ENCODE measurements at regions not wholly inside any gene's neighbourhood (a gene's known extent, or its start where the extent isn't known, plus 50 kb on each side); places are given as distances from the start of the nearest gene placed in this dataset.
A peak's percentile ranks its signal among the peaks of the same experiment; 100 is the strongest.

DNA sequence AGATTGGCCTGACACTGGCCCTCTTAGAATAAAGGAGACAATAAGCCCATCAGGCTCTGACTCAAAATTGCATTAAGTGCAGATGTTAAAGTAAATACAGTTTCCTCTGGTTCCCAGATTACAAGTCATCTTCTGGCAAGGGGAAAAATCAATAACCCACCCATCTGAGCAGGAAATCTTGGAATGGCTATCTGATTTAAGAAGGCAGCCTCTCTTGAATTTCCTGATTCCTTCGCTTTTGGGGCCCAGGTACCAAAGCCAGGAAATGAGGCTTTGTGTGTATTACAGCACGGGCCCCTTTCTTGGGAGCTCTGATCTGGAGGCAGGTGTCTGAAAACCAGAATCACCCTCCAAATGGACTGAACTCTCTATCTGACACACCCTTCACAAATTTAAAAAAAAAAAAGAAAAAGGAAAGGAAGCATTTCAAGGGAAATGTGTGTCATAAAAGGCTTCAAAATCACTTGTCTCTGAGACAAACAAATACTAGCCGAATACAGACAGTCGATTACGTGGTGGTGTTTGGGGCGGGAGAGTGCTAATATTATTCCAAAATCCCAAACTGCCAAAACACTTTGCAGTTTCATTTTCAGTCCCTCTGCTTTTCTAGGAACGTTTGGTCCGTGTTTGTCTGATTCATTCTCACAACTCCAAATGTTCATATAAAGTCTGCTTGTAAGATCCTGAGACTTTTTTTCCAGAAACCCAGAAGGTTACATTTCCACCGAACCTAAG is 240.9 kb upstream of the CAMK1G start:
- no peak for DNase-seq (ENCODE audit: low spot score)

DNA sequence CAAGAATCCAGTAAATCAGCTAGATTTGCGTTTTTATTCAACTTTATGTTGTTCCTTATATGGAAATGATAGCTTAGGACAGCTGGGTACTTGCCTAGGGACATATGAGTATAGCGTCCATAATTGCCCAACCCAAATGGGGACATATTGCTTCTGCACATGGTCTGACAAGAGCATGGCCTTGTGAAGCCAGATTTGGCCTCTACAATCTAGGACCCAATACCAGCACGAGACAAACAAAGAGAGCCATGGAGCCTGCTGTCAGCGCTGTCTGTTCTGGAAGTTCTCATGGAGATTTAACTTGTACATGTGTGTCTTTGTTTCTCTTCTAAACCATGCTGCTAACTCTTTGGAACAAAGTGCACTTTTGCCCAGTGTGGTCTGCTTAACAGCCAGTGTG is 240.0 kb upstream of the CAMK1G start:
- DNase-seq (ENCODE audit: low spot score), result no peak

DNA sequence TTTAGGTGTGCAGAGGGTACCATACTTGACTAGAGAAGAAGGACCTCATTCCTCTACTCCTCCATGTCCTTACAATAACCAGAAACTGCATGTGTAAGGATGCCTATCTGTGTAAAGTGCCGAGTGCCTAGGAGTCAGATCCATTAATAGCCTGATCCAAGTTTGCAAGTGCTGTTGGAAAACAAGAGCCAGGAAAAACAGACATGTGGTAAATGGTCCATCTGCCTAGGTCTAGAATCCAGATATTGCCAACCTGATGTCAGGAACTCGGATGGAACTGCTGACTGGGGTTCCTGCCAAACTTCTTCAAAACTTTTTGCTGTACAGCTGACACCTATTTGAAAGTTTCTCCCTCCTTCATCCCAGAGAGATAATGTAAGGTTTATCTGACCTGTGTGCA is 239.4 kb upstream of the CAMK1G start:
- DNase-seq (ENCODE audit: low spot score), result no peak

DNA sequence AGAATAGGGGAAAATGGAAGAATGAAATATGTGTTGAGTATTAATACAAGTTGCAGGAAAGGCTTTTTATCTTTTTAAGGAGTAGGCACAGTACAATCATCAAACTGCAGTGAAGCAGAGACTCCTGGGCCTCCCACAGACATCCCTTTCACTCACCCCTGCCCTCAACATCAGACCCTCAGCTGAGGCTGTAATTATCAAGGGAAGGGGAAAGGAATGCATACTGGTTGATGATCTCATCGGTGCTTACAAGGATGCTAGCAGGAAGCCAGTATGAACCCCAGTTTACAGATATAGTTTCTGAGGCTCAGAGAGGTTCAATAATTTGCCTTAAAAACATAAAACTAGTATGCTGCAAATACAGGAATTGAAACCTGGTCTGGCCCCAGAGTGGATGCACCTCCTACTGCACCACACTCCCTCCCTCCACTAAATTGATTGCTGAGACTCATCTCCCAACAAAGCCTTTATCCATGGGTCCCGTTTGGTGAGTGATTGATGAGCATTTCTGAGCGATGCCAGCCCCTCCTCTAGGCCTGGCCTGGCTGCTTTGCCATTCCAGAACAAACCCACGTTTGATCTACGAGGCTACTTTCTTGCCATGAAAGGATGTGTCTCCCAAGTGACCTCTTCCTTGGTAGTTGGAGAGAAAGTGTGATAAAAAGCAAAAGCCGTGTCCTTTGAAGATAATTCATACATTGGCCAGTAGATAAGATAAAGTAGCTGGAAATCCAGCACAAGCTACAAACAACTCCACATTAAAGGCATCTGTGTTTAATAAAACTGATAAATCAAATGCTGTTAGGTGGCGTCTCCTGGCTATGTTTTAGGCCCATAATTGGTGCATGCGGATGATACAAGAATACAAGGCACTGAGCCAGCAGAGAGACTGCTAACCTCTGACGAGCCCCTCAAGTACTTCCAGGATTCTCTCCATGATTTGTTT is 233.9 kb upstream of the CAMK1G start:
- DNase-seq (ENCODE audit: low spot score), result no peak

DNA sequence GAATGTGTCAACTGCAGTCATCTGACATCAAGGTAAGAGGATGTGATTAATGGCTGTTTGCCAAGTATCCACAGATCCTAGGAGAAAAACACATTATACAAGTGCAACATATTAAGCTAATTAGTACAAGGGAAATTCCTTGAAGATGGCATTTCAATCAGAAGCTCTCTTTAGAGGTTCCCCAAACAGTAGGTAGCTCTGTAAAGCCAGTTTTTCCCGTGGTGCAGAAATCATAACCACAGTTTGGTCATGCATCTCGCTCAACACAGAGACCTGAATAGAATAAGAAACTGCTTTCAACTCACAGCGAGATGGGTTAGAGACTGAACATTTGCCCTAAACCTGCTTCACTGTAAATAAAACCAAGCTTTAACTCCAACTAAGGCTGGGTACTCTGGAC is 230.5 kb upstream of the CAMK1G start:
- DNase-seq (ENCODE audit: low spot score), result no peak

DNA sequence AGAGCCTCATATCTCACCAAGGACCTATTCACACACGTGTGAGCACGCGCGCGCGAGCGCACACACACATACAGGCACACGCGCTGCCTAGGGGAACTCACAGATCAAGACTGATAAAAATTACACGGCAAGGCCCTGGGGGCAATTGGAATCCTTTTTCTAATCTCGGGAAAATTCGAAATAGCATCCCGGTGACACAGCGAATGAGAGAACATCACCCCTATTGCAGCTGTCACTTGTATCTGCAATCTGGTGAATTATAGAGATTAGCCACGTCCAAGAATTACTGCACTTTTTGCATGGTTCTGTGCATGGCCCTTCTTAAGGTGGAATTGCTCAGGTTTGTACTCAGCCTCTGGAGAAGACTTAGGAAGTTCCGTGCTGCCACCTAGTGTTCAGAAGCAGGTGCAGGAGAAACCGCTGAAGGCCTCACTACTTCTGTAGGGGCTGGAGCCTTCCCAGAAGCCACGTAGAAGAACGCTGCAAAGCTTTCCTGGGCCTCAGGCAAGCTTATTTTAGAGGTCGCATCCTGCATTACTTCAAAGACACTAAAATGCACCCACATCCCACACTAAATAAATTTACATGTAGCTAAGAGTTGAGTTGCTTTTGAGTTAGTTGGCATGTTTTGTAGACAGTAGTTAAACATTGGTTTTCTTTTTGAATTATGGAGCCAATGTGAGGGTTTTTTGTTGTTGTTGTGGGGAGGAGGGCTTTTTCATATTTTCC is 229.2 kb upstream of the CAMK1G start:
- peak; percentile 33 for DNase-seq (ENCODE audit: low spot score)

DNA sequence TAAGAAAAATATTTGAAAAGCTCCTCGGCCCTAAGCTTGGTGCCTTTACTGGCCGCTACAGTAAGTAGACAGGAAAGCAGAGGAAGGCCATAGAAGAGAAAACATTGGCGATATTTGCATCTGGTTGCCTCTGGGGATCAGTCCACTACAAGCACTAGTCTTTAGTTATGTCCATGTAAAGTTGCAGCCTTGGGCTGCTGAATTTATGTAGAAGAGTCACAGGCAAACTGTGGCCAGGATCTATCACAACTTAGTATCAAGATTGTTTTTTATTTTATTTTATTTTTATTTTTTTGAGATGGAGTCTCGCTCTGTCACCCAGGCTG is 228.7 kb upstream of the CAMK1G start:
- no peak for DNase-seq (ENCODE audit: low spot score)

DNA sequence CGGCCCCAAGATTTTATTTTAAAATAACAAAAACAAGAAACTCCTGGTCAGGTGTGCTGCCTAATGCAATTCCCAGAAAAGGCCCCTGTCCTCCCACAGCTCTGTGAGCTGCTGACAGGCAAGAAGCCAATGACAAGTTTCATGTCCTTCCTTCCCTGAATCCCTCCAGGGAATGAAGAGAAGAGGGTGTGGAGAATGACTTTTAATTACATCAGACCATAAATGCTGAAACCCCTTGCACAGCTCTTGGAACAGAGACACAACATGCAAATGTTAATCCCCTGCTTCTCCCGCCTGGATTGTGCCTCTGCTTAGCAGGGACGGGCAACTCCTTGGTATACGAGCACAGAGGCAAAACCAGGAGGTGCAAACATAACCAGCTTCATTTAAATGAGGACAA is 228.1 kb upstream of the CAMK1G start:
- no peak for DNase-seq (ENCODE audit: low spot score)

DNA sequence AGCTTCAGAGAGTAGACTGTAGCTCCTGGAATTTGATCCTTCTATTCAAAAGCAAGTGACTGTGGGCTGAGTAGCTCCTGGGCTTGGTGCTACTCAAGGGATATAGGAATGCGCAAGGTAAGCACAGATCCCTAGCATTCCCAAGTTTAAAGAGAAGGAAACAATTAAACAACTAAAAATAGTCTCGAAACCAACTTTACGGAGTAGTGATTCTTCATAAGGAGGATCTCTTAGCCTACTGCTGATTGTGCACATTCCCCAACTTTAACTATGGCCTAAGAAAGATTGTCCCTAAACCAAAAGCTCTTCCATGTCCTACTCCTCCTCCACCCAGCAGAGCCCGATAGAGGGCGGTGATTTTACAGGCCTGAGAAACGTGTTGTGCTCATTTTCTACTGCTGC is 226.5 kb upstream of the CAMK1G start:
- no peak for DNase-seq (ENCODE audit: low spot score)

DNA sequence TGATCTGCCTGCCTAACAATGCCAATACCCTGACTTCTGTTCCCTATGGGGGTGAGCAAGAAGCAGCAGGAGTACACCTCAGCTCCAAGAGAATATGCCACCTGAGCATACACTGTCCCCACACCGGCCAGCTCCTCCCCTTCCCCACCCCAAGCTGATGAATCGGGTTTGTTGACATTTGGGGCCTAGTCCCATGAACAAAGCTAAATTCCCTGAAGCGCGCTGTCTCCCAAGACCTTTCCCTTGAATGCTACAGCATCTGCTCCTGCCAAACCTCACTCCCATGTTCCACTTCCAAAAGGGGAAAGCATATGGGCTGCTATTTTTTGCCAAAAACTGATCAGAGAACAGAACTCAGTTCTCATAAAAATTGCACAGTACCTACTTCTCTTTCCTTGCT is 220.4 kb upstream of the CAMK1G start:
- DNase-seq (ENCODE audit: low spot score), result no peak

DNA sequence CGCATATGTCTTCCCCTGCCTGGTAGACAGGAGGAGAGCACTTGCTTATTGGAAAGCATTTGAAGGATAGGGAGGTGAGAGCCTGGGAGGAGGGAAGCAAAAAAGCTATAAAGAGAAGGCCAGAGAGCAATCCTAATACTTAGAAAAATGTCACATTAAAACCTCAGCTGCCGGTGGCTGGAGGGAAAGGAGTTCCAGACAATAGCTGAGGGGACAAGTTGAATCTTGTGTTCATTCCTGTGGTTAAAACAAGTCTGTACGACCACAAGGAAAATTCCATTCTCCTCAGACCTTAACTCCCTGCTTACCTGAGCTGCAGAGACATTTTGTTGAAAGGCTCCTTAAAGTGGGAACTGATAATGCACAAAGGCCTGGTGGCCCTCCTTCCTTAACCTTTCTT is 218.8 kb upstream of the CAMK1G start:
- DNase-seq (ENCODE audit: low spot score), result no peak

DNA sequence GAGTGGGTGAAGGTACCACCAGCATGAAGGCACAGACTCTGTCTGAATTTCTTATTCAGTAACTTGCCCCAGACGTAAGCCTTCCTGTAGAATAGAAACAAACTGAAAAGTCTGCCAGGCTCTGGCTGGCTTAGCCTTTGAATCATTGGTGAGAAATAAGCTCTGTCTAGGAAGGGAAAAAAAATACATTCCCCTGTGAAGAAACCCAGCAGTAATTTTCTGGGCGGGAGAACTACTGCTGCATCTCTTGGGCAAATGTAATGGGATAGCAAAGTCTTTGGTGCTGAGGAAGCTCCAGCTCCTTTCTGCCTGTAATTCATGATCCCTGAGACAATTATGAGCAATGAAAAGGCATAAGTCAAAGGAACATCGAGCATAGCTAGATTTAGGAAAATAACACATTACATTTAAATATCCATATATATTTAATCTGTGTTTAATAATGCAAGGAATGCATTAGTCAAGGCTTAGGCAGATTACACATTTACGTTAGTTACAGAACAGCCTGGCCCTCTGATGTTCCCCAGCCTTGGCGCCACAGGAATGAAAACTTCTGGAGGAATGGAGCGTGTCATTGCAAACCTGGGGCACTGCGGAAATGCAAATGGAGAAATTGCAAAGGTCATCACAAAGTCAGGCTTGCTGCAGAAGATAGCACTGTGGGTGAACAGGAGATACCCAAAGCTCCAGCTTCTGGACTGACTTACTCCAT is 216.3 kb upstream of the CAMK1G start:
- DNase-seq (ENCODE audit: low spot score), result no peak

DNA sequence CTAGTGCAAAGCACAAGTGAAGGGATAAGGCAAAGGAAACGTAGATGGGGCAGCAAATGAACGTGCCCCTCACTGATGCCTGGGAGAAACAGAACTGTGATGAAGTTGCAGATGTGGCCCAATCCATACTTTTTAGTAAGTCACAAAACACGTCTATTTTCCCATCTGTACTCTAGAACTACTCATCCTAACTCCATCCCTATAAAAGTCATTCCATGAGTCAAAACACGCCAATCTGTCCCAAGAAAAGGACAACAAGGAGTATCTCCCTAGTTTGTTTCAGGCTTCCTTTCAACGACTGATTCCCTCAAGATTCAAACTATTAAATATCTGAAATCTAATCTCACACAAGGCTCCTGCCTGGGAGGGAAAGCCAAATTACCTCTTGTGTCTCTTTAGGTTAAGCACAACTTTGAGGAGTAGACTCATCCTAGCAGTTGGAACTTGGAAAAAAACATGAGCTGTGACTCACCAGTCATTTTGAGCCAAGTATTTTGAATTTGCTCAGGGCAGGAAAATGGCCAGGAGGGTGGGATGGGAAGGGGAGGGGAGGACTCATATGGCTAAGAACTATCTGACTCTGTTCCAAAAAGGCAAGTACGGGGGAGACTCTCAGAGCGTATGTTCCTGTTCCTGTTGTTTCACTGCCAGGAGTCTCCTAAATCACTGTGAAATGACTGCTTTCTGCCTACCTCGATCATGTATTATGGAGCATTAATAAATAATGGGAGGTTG is 214.5 kb upstream of the CAMK1G start:
- DNase-seq (ENCODE audit: low spot score), result no peak

DNA sequence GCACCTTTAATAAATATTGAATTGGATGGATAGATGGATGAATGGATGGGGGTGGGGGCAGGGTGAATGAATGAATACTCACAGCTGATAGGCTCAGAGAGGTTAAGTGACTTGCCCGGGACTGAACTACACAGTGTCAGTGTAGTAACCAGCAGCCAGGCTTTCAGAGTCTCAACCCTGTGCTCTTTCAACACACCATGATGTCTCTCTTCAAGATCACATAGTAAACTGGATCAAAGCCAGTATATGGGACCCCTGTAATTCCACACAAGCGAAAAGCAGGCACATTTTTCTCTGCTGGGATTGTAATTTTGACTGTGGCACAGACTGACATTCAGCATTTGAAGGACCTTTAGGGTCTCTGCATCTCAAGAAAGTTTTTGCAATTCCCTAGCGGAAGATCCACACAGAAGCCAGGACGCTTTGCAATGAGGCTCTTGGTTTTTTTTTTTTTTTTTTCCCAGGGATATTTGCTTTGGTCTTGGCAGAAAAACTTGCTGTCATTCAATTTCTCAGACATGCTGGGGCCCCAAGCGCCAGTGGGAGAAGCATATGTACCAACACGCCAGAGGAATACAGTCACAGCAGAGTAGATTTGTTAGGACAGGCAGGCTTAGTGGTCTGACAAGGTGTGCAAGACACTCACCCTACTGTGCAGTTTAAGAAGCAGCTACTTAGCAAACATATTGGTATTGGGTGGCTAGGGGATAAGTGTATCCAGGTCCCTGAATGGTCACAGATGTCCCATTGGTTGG is 213.1 kb upstream of the CAMK1G start:
- DNase-seq (ENCODE audit: low spot score), result no peak

DNA sequence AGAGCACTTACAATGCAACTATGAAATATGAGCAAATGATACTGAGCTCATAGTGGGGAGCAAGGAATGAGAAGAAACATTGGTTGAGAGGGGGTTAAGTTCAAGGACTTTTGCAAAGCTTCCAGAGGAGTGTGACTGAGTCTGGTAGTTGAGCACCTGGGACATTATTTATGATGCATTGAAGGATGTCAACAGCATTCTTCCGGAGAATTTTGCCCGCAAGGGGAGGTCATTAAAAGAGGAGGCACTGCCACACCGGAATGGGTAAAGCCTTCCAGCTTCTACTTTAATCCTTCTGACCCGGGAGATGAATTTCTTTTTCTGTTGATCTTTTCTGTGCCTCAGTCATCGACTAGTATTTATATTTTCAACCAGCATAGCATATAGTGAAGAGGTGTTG is 208.4 kb upstream of the CAMK1G start:
- no peak for DNase-seq (ENCODE audit: low spot score)

DNA sequence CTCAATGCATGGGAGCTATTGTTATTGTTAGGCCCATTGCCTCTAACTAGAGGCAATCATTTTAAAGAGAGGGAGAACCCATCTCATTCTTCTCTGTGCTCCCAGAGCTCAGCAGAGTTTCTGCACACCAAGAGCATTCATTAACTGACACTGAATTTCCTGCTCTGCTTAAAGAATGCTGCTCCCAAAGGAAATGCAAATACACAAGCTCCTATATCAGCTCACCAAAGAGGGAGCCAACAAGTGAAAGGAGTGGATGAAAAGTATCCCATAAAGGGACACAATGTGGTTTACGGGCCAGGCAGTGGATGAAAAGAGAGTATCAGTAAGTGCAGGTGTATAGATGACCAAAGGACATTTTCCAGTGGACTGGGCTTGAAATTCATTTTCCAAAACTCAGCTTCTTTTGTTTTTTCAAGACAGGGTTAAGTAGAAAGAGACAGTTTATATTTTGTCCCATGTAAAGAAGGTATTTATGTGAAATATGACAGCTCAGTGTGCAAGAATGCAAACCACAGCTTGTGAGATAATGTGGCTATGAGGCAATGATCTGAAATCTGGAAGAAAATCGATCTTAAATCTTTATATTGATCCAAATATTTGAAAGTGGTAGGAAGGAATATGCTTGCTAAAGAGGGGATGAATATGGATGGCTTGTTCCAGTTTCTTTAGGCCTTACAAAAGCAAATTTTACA is 207.7 kb upstream of the CAMK1G start:
- no peak for DNase-seq (ENCODE audit: low spot score)

DNA sequence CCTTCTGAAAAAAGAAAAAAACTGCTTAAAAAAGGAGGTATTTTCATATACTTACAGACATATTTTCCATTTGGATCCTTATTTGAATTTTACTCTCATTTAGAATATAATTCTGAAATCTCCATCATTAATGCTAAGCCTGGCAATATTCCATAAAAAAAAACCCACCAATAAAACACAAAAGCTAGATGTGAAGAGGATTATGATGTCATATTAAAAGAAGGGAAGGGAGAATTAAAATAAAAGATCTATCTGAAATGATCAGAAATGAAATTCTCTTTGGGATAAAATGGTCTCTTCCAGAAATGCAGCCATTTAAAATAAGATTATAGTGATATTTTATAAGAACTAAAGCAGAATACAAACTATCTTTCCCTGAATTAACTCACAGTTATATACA is 206.7 kb upstream of the CAMK1G start:
- no peak for DNase-seq (ENCODE audit: low spot score)

DNA sequence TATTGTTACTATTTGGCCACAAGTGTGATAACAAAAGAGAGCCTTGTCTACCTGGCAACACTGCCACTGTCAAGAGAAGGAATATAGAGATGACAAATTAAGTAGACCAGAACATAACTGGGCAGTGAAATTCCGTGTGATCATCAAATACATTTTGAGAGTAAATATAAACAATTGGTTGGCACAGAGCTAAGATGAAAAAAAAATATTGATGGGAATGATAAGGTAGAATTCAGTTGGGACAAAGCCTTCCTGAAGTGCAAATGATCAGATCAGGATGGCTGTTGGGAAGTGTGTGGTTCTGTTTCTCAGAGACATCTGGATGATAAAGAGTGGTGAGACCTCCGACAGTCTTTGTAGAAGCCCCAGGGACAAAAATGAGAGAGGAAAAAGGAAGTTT is 205.5 kb upstream of the CAMK1G start:
- no peak for DNase-seq (ENCODE audit: low spot score)

DNA sequence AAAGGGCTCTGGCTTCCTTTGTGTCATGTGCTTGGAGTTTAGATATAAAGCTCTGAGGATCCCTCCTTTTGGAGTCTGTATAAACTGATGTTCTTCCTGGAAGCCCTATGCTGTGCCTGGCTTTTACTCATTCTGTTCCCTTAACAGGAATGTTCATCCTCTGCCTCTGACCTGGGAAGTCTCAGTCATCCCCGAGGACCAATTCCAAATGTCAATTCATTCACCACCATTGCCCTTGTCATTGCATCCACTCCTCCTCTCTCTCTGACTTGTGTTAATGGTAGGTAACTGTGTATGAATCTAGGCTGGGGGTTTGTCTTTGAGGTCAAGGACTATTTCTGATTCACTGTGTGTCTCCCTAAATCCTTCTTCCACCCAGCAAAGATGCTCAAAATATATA is 204.2 kb upstream of the CAMK1G start:
- no peak for DNase-seq (ENCODE audit: low spot score)

DNA sequence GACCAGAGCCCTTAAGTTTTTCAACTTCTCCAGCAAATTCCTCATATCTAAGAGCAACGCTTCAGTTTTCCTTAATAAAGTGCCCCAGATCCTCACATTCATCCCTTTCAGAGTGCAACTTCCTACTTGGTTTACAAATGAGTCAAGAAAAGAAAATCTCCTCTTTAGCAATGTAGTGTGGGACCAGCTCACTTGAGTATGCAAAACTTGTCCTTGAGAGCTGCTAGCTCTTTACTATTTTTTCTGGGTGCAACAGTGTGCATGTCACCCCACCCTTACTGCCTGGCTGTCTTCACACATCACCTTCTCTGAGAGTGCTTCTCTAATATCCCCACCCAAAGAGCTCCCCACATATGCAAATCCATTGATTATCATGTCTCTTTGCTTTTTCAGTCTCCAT is 203.1 kb upstream of the CAMK1G start:
- no peak for DNase-seq (ENCODE audit: low spot score)

All from CD4-positive, alpha-beta T cell treated with Interleukin-15 for 4 hours (primary cell).